ENCODE measurements at regions not wholly inside any gene's neighbourhood (a gene's known extent, or its start where the extent isn't known, plus 50 kb on each side); places are given as distances from the start of the nearest gene placed in this dataset.

DNA sequence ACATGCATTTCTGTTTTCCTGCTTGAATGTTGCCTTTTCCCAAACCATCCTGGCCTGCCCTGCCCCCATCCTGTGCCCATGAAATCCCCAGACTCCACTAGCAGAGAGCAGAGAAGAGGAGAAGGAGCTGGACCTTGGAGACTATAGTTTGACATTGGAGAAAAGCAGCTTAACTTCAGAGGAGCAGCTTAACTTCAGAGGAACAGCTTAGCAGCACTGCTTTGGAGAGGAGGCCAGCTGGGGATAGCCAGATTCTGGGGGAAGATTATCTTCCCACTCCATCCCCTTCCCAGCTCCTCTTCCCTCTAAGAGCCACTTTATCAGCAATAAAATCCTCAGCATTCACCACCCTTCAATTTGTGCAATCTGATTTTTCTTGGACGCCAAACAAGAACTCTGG is 443.0 kb downstream of the PCDH10 start:
- H3K4me1 ChIP-seq, result no peaks in the 10 kb centered on the region
- no peaks in the 10 kb centered on the region for H3K9me3 ChIP-seq
- TF ChIP-seq EP300 (IDR thresholded peaks at IDR 0.05), result no peak
- TF ChIP-seq POLR2A (IDR thresholded peaks at IDR 0.05), result no peak
- TF ChIP-seq, protein P1, sequence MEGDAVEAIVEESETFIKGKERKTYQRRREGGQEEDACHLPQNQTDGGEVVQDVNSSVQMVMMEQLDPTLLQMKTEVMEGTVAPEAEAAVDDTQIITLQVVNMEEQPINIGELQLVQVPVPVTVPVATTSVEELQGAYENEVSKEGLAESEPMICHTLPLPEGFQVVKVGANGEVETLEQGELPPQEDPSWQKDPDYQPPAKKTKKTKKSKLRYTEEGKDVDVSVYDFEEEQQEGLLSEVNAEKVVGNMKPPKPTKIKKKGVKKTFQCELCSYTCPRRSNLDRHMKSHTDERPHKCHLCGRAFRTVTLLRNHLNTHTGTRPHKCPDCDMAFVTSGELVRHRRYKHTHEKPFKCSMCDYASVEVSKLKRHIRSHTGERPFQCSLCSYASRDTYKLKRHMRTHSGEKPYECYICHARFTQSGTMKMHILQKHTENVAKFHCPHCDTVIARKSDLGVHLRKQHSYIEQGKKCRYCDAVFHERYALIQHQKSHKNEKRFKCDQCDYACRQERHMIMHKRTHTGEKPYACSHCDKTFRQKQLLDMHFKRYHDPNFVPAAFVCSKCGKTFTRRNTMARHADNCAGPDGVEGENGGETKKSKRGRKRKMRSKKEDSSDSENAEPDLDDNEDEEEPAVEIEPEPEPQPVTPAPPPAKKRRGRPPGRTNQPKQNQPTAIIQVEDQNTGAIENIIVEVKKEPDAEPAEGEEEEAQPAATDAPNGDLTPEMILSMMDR (IDR thresholded peaks at IDR 0.05), result no peak
- H3K36me3 ChIP-seq, result no peaks in the 10 kb centered on the region
- H3K27ac ChIP-seq, result no peak overlapping the region
- H3K4me3 ChIP-seq, result no peak overlapping the region
- 83 to 86% methylated on average over 1 of the region's 1 CpG for WGBS, 2 donors
- DNase-seq (ENCODE audit: low spot score in 2 of 2), result no peak
- H3K27me3 ChIP-seq, result no peaks in the 10 kb centered on the region

GRCh38 chr4:133588306-133588705 is 439.2 kb downstream of the PCDH10 start:
- TF ChIP-seq EP300 (IDR thresholded peaks at IDR 0.05) (no peak), POLR2A (IDR thresholded peaks at IDR 0.05) (no peak)
- TF ChIP-seq, protein P1 (IDR thresholded peaks at IDR 0.05), result no peak
- Histone ChIP-seq H3K36me3 (no peaks in the 10 kb centered on the region), H3K9me3 (peaks cover 0 to 12% (median 0%) of the 10 kb centered on the region in 4 donors), H3K27ac (no peak overlapping the region), H3K27me3 (no peaks in the 10 kb centered on the region), H3K4me1 (no peaks in the 10 kb centered on the region), H3K4me3 (no peak overlapping the region)
- WGBS, 2 donors, result 91 to 100% methylated on average over 2 of the region's 2 CpGs
- no peak for DNase-seq (ENCODE audit: low spot score in 2 of 2)

- TF ChIP-seq POLR2A (IDR thresholded peaks at IDR 0.05) (no peak), EP300 (IDR thresholded peaks at IDR 0.05) (no peak)
- TF ChIP-seq, protein P1 (IDR thresholded peaks at IDR 0.05), result no peak
- Histone ChIP-seq H3K27ac (no peak overlapping the region), H3K4me3 (no peak overlapping the region), H3K36me3 (no peaks in the 10 kb centered on the region), H3K4me1 (no peaks in the 10 kb centered on the region), H3K27me3 (no peaks in the 10 kb centered on the region), H3K9me3 (peaks cover 0 to 12% (median 0%) of the 10 kb centered on the region in 4 donors)
- 90 to 95% methylated on average over 7 to 8 of the region's 8 CpGs for WGBS, 2 donors
- DNase-seq (ENCODE audit: low spot score in 2 of 2), result no peak
Measured at GRCh38 chr4:133585323-133585722, 436.2 kb downstream of the PCDH10 start.

- TF ChIP-seq, protein P1 (IDR thresholded peaks at IDR 0.05), result no peak
- TF ChIP-seq POLR2A (IDR thresholded peaks at IDR 0.05) (no peak), EP300 (IDR thresholded peaks at IDR 0.05) (no peak)
- Histone ChIP-seq H3K4me1 (no peaks in the 10 kb centered on the region), H3K27me3 (no peaks in the 10 kb centered on the region), H3K27ac (no peak overlapping the region), H3K36me3 (no peaks in the 10 kb centered on the region), H3K4me3 (no peak overlapping the region), H3K9me3 (peaks cover 0 to 12% (median 0%) of the 10 kb centered on the region in 4 donors)
- no peak for DNase-seq (ENCODE audit: low spot score in 2 of 2)
- 83 to 92% methylated on average over 5 of the region's 5 CpGs for WGBS, 2 donors
Measured at GRCh38 chr4:133584714-133585113, 435.6 kb downstream of the PCDH10 start.

DNA sequence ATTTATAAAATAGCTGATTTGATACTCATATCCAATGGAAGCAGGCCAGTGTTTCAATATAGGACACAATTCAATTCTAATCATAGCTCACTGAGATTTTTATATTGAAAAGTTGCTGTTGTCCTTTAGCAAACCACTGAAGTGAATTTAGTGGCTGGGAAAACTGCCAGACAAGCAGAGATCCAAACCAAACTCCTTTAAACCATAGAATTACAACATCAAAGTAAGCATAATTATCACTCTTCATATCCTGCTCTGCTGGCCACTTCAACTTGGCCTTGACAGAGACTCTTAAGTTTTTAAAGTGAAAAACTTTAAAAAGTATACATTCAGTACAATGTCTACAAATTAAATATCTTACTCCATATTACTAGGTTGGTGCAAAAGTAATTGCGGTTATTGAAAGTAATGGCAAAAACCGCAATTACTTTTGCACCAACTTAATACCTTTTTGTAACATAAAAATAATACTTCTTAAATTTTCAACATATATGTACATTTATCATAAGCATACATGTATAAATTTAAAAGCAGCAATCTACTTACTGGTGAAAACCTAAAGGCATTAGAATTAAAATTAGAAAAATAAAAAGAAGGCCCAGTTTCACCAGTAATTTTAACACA is 433.0 kb downstream of the PCDH10 start:
- TF ChIP-seq POLR2A (IDR thresholded peaks at IDR 0.05) (no peak), EP300 (IDR thresholded peaks at IDR 0.05) (no peak)
- WGBS, 2 donors, result 93 to 98% methylated on average over 2 of the region's 2 CpGs
- Histone ChIP-seq H3K4me1 (no peaks in the 10 kb centered on the region), H3K27ac (no peak overlapping the region), H3K4me3 (no peak overlapping the region), H3K36me3 (no peaks in the 10 kb centered on the region), H3K27me3 (no peaks in the 10 kb centered on the region), H3K9me3 (peaks cover 0 to 12% (median 0%) of the 10 kb centered on the region in 4 donors)
- DNase-seq (ENCODE audit: low spot score in 2 of 2), result no peak

Measured in tibial nerve (tissue), 4 donors.